ENCODE measurements at regions not wholly inside any gene's neighbourhood (a gene's known extent, or its start where the extent isn't known, plus 50 kb on each side); places are given as distances from the start of the nearest gene placed in this dataset.

GRCh38 chr12:92404259-92404894 is 258.7 kb upstream of the BTG1 start:
- TF ChIP-seq, protein P1, sequence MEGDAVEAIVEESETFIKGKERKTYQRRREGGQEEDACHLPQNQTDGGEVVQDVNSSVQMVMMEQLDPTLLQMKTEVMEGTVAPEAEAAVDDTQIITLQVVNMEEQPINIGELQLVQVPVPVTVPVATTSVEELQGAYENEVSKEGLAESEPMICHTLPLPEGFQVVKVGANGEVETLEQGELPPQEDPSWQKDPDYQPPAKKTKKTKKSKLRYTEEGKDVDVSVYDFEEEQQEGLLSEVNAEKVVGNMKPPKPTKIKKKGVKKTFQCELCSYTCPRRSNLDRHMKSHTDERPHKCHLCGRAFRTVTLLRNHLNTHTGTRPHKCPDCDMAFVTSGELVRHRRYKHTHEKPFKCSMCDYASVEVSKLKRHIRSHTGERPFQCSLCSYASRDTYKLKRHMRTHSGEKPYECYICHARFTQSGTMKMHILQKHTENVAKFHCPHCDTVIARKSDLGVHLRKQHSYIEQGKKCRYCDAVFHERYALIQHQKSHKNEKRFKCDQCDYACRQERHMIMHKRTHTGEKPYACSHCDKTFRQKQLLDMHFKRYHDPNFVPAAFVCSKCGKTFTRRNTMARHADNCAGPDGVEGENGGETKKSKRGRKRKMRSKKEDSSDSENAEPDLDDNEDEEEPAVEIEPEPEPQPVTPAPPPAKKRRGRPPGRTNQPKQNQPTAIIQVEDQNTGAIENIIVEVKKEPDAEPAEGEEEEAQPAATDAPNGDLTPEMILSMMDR (conservative IDR thresholded peaks at IDR 0.05; ENCODE audit: low read depth in 2 of 2): no peak
- TF ChIP-seq, protein P2, sequence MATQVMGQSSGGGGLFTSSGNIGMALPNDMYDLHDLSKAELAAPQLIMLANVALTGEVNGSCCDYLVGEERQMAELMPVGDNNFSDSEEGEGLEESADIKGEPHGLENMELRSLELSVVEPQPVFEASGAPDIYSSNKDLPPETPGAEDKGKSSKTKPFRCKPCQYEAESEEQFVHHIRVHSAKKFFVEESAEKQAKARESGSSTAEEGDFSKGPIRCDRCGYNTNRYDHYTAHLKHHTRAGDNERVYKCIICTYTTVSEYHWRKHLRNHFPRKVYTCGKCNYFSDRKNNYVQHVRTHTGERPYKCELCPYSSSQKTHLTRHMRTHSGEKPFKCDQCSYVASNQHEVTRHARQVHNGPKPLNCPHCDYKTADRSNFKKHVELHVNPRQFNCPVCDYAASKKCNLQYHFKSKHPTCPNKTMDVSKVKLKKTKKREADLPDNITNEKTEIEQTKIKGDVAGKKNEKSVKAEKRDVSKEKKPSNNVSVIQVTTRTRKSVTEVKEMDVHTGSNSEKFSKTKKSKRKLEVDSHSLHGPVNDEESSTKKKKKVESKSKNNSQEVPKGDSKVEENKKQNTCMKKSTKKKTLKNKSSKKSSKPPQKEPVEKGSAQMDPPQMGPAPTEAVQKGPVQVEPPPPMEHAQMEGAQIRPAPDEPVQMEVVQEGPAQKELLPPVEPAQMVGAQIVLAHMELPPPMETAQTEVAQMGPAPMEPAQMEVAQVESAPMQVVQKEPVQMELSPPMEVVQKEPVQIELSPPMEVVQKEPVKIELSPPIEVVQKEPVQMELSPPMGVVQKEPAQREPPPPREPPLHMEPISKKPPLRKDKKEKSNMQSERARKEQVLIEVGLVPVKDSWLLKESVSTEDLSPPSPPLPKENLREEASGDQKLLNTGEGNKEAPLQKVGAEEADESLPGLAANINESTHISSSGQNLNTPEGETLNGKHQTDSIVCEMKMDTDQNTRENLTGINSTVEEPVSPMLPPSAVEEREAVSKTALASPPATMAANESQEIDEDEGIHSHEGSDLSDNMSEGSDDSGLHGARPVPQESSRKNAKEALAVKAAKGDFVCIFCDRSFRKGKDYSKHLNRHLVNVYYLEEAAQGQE (IDR thresholded peaks at IDR 0.05; ENCODE audit: unreplicated experiment): no peak
- TF ChIP-seq EZH2 (IDR thresholded peaks at IDR 0.05; ENCODE audit: low read depth, unreplicated experiment) (no peak), JUNB (IDR thresholded peaks at IDR 0.05; ENCODE audit: unreplicated experiment) (no peak), CREB1 (CRISPR knock-in tag; IDR thresholded peaks at IDR 0.05; ENCODE audit: low read depth) (no peak), POLR2AphosphoS5 (IDR thresholded peaks at IDR 0.05; ENCODE audit: low read depth) (no peak), EZH2phosphoT487 (IDR thresholded peaks at IDR 0.05; ENCODE audit: unreplicated experiment) (no peak), NANOG (IDR thresholded peaks at IDR 0.05; ENCODE audit: borderline replicate concordance) (no peak), ZNF331 (CRISPR knock-in tag; IDR thresholded peaks at IDR 0.05; ENCODE audit: low read depth) (no peak), ZNF114 (CRISPR knock-in tag; IDR thresholded peaks at IDR 0.05) (no peak)
- TF ChIP-seq, protein P3, sequence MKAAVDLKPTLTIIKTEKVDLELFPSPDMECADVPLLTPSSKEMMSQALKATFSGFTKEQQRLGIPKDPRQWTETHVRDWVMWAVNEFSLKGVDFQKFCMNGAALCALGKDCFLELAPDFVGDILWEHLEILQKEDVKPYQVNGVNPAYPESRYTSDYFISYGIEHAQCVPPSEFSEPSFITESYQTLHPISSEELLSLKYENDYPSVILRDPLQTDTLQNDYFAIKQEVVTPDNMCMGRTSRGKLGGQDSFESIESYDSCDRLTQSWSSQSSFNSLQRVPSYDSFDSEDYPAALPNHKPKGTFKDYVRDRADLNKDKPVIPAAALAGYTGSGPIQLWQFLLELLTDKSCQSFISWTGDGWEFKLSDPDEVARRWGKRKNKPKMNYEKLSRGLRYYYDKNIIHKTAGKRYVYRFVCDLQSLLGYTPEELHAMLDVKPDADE (IDR thresholded peaks at IDR 0.05): no peak
- TF ChIP-seq, protein P4, sequence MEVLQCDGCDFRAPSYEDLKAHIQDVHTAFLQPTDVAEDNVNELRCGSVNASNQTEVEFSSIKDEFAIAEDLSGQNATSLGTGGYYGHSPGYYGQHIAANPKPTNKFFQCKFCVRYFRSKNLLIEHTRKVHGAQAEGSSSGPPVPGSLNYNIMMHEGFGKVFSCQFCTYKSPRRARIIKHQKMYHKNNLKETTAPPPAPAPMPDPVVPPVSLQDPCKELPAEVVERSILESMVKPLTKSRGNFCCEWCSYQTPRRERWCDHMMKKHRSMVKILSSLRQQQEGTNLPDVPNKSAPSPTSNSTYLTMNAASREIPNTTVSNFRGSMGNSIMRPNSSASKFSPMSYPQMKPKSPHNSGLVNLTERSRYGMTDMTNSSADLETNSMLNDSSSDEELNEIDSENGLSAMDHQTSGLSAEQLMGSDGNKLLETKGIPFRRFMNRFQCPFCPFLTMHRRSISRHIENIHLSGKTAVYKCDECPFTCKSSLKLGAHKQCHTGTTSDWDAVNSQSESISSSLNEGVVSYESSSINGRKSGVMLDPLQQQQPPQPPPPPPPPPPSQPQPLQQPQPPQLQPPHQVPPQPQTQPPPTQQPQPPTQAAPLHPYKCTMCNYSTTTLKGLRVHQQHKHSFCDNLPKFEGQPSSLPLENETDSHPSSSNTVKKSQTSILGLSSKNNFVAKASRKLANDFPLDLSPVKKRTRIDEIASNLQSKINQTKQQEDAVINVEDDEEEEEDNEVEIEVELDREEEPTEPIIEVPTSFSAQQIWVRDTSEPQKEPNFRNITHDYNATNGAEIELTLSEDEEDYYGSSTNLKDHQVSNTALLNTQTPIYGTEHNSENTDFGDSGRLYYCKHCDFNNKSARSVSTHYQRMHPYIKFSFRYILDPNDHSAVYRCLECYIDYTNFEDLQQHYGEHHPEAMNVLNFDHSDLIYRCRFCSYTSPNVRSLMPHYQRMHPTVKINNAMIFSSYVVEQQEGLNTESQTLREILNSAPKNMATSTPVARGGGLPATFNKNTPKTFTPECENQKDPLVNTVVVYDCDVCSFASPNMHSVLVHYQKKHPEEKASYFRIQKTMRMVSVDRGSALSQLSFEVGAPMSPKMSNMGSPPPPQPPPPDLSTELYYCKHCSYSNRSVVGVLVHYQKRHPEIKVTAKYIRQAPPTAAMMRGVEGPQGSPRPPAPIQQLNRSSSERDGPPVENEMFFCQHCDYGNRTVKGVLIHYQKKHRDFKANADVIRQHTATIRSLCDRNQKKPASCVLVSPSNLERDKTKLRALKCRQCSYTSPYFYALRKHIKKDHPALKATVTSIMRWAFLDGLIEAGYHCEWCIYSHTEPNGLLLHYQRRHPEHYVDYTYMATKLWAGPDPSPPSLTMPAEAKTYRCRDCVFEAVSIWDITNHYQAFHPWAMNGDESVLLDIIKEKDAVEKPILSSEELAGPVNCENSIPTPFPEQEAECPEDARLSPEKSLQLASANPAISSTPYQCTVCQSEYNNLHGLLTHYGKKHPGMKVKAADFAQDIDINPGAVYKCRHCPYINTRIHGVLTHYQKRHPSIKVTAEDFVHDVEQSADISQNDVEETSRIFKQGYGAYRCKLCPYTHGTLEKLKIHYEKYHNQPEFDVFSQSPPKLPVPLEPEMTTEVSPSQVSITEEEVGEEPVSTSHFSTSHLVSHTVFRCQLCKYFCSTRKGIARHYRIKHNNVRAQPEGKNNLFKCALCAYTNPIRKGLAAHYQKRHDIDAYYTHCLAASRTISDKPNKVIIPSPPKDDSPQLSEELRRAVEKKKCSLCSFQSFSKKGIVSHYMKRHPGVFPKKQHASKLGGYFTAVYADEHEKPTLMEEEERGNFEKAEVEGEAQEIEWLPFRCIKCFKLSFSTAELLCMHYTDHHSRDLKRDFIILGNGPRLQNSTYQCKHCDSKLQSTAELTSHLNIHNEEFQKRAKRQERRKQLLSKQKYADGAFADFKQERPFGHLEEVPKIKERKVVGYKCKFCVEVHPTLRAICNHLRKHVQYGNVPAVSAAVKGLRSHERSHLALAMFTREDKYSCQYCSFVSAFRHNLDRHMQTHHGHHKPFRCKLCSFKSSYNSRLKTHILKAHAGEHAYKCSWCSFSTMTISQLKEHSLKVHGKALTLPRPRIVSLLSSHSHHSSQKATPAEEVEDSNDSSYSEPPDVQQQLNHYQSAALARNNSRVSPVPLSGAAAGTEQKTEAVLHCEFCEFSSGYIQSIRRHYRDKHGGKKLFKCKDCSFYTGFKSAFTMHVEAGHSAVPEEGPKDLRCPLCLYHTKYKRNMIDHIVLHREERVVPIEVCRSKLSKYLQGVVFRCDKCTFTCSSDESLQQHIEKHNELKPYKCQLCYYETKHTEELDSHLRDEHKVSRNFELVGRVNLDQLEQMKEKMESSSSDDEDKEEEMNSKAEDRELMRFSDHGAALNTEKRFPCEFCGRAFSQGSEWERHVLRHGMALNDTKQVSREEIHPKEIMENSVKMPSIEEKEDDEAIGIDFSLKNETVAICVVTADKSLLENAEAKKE (CRISPR knock-in tag; IDR thresholded peaks at IDR 0.05): no peak

All from GM23338 (cell line).